H9 (cell line): ENCODE measurements at regions not wholly inside any gene's neighbourhood (a gene's known extent, or its start where the extent isn't known, plus 50 kb on each side); places are given as distances from the start of the nearest gene placed in this dataset.

ENCODE experiments used
- DNase-seq: peaks from one replicate; pipeline ENCODE4 v3.0.0-alpha.2; 2017
- H2AFZ ChIP-seq: one replicate; pipeline ENCODE4 v1.6.1; 2013; ENCODE audit warnings: mild to moderate bottlenecking, low read length, control low read depth, moderate library complexity
- H2AK5ac ChIP-seq: 2 replicates; pipeline ENCODE4 v1.6.1; 2013; ENCODE audit warnings: low read length, control low read depth, mixed read lengths; ENCODE audit not compliant: insufficient read length
- H2BK120ac ChIP-seq: one replicate; pipeline ENCODE4 v1.6.1; 2013; ENCODE audit warnings: low read depth, mild to moderate bottlenecking, low read length, control low read depth, inconsistent platforms; ENCODE audit not compliant: poor library complexity, severe bottlenecking
- H2BK12ac ChIP-seq: 2 replicates; pipeline ENCODE4 v1.6.1; 2013; ENCODE audit warnings: low read length, control low read depth, mixed read lengths, low read depth; ENCODE audit not compliant: insufficient read length
- H2BK15ac ChIP-seq: 2 replicates; pipeline ENCODE4 v1.6.1; 2013; ENCODE audit warnings: low read depth, low read length, control low read depth
- H2BK20ac ChIP-seq: one replicate; pipeline ENCODE4 v1.6.1; 2013; ENCODE audit warnings: low read depth, mild to moderate bottlenecking, low read length, control low read depth, inconsistent platforms; ENCODE audit not compliant: poor library complexity, severe bottlenecking
- H2BK5ac ChIP-seq: 2 replicates; pipeline ENCODE4 v1.6.1; 2013; ENCODE audit warnings: low read length, control low read depth, mixed read lengths; ENCODE audit not compliant: insufficient read length
- H3K14ac ChIP-seq: 2 replicates; pipeline ENCODE4 v1.6.1; 2013; ENCODE audit warnings: low read length, control low read depth; ENCODE audit not compliant: insufficient read depth
- H3K18ac ChIP-seq: 2 replicates; pipeline ENCODE4 v1.6.1; 2013; ENCODE audit warnings: low read depth, mild to moderate bottlenecking, mixed read lengths, low read length, control low read depth; ENCODE audit not compliant: insufficient read length
- H3K23ac ChIP-seq: 2 replicates; pipeline ENCODE4 v1.6.1; 2013; ENCODE audit warnings: low read length, control low read depth, mixed read lengths, low read depth; ENCODE audit not compliant: insufficient read length
- H3K23me2 ChIP-seq: 2 replicates; pipeline ENCODE4 v1.6.1; 2013; ENCODE audit warnings: low read depth, mild to moderate bottlenecking, mixed read lengths, low read length, control low read depth; ENCODE audit not compliant: insufficient read length, poor library complexity, severe bottlenecking
- H3K27ac ChIP-seq: 2 replicates; pipeline ENCODE4 v1.5.1; 2013; ENCODE audit warnings: low read length, control low read depth, mixed read lengths, low read depth; ENCODE audit not compliant: insufficient read length
- H3K27me3 ChIP-seq: 2 replicates; pipeline ENCODE4 v1.6.1; 2013; ENCODE audit warnings: low read length, control low read depth, inconsistent platforms; ENCODE audit not compliant: insufficient read depth
- H3K4ac ChIP-seq: 2 replicates; pipeline ENCODE4 v1.6.1; 2013; ENCODE audit warnings: low read depth, mild to moderate bottlenecking, control low read depth, inconsistent platforms, low read length, moderate library complexity
- H3K4me1 ChIP-seq: 2 replicates; pipeline ENCODE4 v1.6.1; 2013; ENCODE audit warnings: low read length, control low read depth, inconsistent platforms; ENCODE audit not compliant: insufficient read depth
- H3K4me2 ChIP-seq: 2 replicates; pipeline ENCODE4 v1.6.1; 2013; ENCODE audit warnings: low read length, control low read depth, mixed read lengths; ENCODE audit not compliant: insufficient read length, insufficient read depth
- H3K56ac ChIP-seq: 2 replicates; pipeline ENCODE4 v1.6.1; 2013; ENCODE audit warnings: low read depth, mild to moderate bottlenecking, mixed read lengths, low read length, control low read depth; ENCODE audit not compliant: insufficient read length
- H3K79me1 ChIP-seq: 2 replicates; pipeline ENCODE4 v1.6.1; 2013; ENCODE audit warnings: low read depth, mild to moderate bottlenecking, moderate library complexity, low read length, control low read depth, inconsistent platforms; ENCODE audit not compliant: insufficient read depth, poor library complexity, severe bottlenecking
- H3K79me2 ChIP-seq: 2 replicates; pipeline ENCODE4 v1.6.1; 2013; ENCODE audit warnings: low read length, control low read depth, inconsistent platforms; ENCODE audit not compliant: insufficient read depth
- H3K9ac ChIP-seq: 2 replicates; pipeline ENCODE4 v1.6.1; 2013; ENCODE audit warnings: low read length, control low read depth, mixed read lengths; ENCODE audit not compliant: insufficient read length; ENCODE audit errors: extremely low read depth
- H3K9me3 ChIP-seq: one replicate; pipeline ENCODE4 v1.6.1; 2013; ENCODE audit warnings: low read depth, low read length, inconsistent platforms; ENCODE audit not compliant: control insufficient read depth
- H3T11ph ChIP-seq: one replicate; pipeline ENCODE4 v1.6.1; 2013; ENCODE audit warnings: mild to moderate bottlenecking, low read length, control low read depth, inconsistent platforms
- H4K20me1 ChIP-seq: one replicate; pipeline ENCODE4 v1.6.1; 2013; ENCODE audit not compliant: control insufficient read depth, insufficient read length, insufficient read depth
- H4K5ac ChIP-seq: 2 replicates; pipeline ENCODE4 v1.6.1; 2013; ENCODE audit warnings: low read depth, mild to moderate bottlenecking, mixed read lengths, low read length, control low read depth; ENCODE audit not compliant: insufficient read length
- H4K8ac ChIP-seq: replicated peaks from 2 replicates; pipeline ENCODE4 v1.6.1; 2013; ENCODE audit warnings: low read length, control low read depth, mixed read lengths, low read depth; ENCODE audit not compliant: insufficient read length
- H4K91ac ChIP-seq: 2 replicates; pipeline ENCODE4 v1.6.1; 2013; ENCODE audit warnings: low read depth, mild to moderate bottlenecking, moderate library complexity, mixed read lengths, low read length, control low read depth; ENCODE audit not compliant: insufficient read length
- H3K27ac Mint-ChIP-seq, 3 experiments: 2 replicates in 2 of 3; 3 replicates in 1 of 3; pipeline ENCODE4 v1.8.0; 2020 to 2021; ENCODE audit warnings: mixed read lengths in 3 of 3, mild to moderate bottlenecking in 1 of 3, moderate library complexity in 1 of 3
- H3K27me3 Mint-ChIP-seq: 2 replicates; pipeline ENCODE4 v1.8.0; 2021; ENCODE audit warnings: low read depth, mild to moderate bottlenecking, moderate library complexity, mixed read lengths
- H3K36me3 Mint-ChIP-seq, 3 experiments: 2 replicates in 2 of 3; 3 replicates in 1 of 3; pipeline ENCODE4 v1.8.0; 2020 to 2021; ENCODE audit warnings: low read depth in 3 of 3, mixed read lengths in 3 of 3; ENCODE audit not compliant: insufficient read depth in 1 of 3
- H3K4me1 Mint-ChIP-seq, 2 experiments: 2 replicates each; pipeline ENCODE4 v1.8.0; 2020; ENCODE audit warnings: mixed read lengths in 2 of 2
- H3K4me3 Mint-ChIP-seq, 2 experiments: 2 replicates in 1 of 2; 3 replicates in 1 of 2; pipeline ENCODE4 v1.8.0; 2020 to 2021; ENCODE audit warnings: mild to moderate bottlenecking in 2 of 2, mixed read lengths in 2 of 2, moderate library complexity in 1 of 2
- H3K9me3 Mint-ChIP-seq, 2 experiments: 2 replicates in 1 of 2; 3 replicates in 1 of 2; pipeline ENCODE4 v1.8.0; 2020; ENCODE audit warnings: mild to moderate bottlenecking in 2 of 2, mixed read lengths in 2 of 2, moderate library complexity in 1 of 2
- CTCF ChIP-seq: fragments of 200-600 bp; sonication (generic); conservative IDR thresholded peaks from 3 replicates; pipeline ENCODE4 v1.8.0; 2021; ENCODE audit warnings: antibody characterized with exemption, mild to moderate bottlenecking
- WGBS: extraction: QIAGEN DNeasy Blood & Tissue Kit; methylation state at CpG from one replicate; pipeline ENCODE4 v1.1.7; 2013; ENCODE audit warnings: missing lambda C conversion rate, low lambda C conversion rate, mixed read lengths; ENCODE audit not compliant: insufficient read length; ENCODE audit errors: extremely low coverage; 5-methylcytosine and 5-hydroxymethylcytosine counted together

- no peak overlapping the region for H2BK120ac ChIP-seq
- H4K8ac ChIP-seq, result no peak overlapping the region
- no peaks in the 10 kb centered on the region for H3K79me2 ChIP-seq
- no peak overlapping the region for H2BK15ac ChIP-seq
- H3K4ac ChIP-seq, result no peak overlapping the region
- no peak overlapping the region for H2BK20ac ChIP-seq
- H3K27me3 ChIP-seq, result no peaks in the 10 kb centered on the region
- Mint-ChIP-seq H3K36me3 (no peaks in the 10 kb centered on the region), H3K27me3 (peaks cover 23% of the 10 kb centered on the region), H3K9me3 (peaks cover 0 to 4% of the 10 kb centered on the region in 2 experiments; a peak in 1 of 5 replicates), H3K4me3 (no peak overlapping the region), H3K27ac (no peak overlapping the region), H3K4me1 (peaks cover 11 to 15% of the 10 kb centered on the region in 2 experiments)
- no peak for DNase-seq
- H3K14ac ChIP-seq, result no peak overlapping the region
- H3K79me1 ChIP-seq, result no peaks in the 10 kb centered on the region
- no peaks in the 10 kb centered on the region for H3K23me2 ChIP-seq
- WGBS, result no CpG with 5 or more reads among the region's 2 CpGs
- H4K5ac ChIP-seq, result no peak overlapping the region
- H3K23ac ChIP-seq, result no peak overlapping the region
- no peak overlapping the region for H2AK5ac ChIP-seq
- no peak overlapping the region for H2AFZ ChIP-seq
- H3K18ac ChIP-seq, result no peak overlapping the region
- H4K91ac ChIP-seq, result no peak overlapping the region
- TF ChIP-seq CTCF, result no peak
- no peak overlapping the region for H3K56ac ChIP-seq
- H3K27ac ChIP-seq, result no peak overlapping the region
- H3K9me3 ChIP-seq, result peaks cover 6% of the 10 kb centered on the region
- no peaks in the 10 kb centered on the region for H3K4me1 ChIP-seq
- no peaks in the 10 kb centered on the region for H4K20me1 ChIP-seq
- H3K9ac ChIP-seq, result no peak overlapping the region
- H2BK12ac ChIP-seq, result no peak overlapping the region
- no peak overlapping the region for H3K4me2 ChIP-seq
- no peak overlapping the region for H2BK5ac ChIP-seq
- no peak overlapping the region for H3T11ph ChIP-seq
These were observed 51.4 kb upstream of the NEK6 start for GRCh38 chr9:124206391-124206790.
